ENCODE measurements at regions not wholly inside any gene's neighbourhood (a gene's known extent, or its start where the extent isn't known, plus 50 kb on each side); places are given as distances from the start of the nearest gene placed in this dataset.

DNA sequence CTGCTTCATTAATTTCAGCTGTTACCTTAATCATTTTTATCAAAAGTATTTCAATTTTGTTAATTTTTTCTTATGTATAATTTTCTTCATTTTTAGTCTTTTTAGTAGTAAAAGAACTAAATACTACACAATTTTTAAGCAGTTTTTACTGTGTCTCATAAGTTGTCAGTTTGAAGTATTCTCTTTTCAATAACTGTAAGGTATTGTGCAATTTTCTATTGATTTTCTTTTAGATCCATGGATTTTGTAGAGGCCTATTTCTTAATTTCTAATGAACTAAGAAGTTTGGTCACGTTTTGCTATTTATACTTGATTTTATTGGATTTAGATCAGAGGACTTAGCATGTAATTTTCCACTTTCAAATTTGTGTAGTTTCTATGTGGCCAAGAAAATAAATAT lies 207.7 kb upstream of the PRR16 start:
- Histone ChIP-seq H3K27ac (ENCODE audit: low read depth, low read length, poor library complexity, severe bottlenecking) (no peak overlapping the region), H3K4me1 (ENCODE audit: insufficient read depth, low read length, poor library complexity, severe bottlenecking) (no peaks in the 10 kb centered on the region), H3K27me3 (replicated peaks; ENCODE audit: insufficient read depth, low read depth, low read length, poor library complexity) (no peaks in the 10 kb centered on the region), H3K4me3 (ENCODE audit: low read depth, low read length, poor library complexity, severe bottlenecking) (no peak overlapping the region), H3K36me3 (ENCODE audit: insufficient read depth, low read length, poor library complexity, severe bottlenecking) (no peaks in the 10 kb centered on the region), H3K9me3 (ENCODE audit: low read depth, low read length, poor library complexity, severe bottlenecking) (no peaks in the 10 kb centered on the region)
- CTCF ChIA-PET = no interaction called here
- intact Hi-C loops (cut with micrococcal nuclease; ENCODE audit: unreplicated experiment) = no loop called here
- BruUV-seq (replicated peaks) = no TSS peak
- POLR2A ChIA-PET (ENCODE audit: low non-redundant PET) = no interaction called here
- DNase-seq (ENCODE audit: low spot score) = no peak
- TF ChIP-seq, protein P1, sequence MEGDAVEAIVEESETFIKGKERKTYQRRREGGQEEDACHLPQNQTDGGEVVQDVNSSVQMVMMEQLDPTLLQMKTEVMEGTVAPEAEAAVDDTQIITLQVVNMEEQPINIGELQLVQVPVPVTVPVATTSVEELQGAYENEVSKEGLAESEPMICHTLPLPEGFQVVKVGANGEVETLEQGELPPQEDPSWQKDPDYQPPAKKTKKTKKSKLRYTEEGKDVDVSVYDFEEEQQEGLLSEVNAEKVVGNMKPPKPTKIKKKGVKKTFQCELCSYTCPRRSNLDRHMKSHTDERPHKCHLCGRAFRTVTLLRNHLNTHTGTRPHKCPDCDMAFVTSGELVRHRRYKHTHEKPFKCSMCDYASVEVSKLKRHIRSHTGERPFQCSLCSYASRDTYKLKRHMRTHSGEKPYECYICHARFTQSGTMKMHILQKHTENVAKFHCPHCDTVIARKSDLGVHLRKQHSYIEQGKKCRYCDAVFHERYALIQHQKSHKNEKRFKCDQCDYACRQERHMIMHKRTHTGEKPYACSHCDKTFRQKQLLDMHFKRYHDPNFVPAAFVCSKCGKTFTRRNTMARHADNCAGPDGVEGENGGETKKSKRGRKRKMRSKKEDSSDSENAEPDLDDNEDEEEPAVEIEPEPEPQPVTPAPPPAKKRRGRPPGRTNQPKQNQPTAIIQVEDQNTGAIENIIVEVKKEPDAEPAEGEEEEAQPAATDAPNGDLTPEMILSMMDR (conservative IDR thresholded peaks at IDR 0.05; ENCODE audit: low read depth, low read length) = no peak
- TF ChIP-seq EZH2 (IDR thresholded peaks at IDR 0.05; ENCODE audit: borderline replicate concordance, low read depth, low read length, poor library complexity, severe bottlenecking) = no peak

DNA sequence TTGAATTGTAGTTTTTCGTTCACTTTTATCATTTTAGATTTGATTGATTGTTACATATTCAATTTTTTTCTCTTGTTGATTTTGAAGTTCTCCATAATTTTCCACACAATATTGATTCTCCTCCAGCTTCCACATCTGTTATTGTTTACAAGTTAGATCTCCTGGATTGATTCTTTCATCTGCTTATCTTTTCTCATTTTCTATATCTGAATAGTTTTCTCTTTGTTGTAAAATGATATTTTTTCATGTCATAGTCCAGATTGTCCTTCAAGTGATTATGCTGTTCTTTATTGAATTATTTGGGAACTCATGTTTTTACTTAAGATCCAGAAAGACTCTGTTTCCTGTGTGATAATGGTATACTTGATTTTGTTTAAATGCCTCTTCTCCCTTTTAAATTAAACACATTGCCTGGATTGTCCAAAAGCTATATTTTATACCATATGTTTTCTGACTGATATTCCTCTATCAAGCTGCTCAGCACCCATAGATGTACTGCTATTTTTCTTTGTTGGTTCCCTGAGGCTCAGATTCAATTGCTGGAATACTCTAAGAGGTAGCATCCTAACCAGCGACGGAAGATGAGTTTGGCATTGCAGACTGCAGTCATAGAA lies 206.6 kb upstream of the PRR16 start:
- intact Hi-C loops (cut with micrococcal nuclease; ENCODE audit: unreplicated experiment) = no loop called here
- TF ChIP-seq, protein P1 (conservative IDR thresholded peaks at IDR 0.05; ENCODE audit: low read depth, low read length) = no peak
- TF ChIP-seq EZH2 (IDR thresholded peaks at IDR 0.05; ENCODE audit: borderline replicate concordance, low read depth, low read length, poor library complexity, severe bottlenecking) = no peak
- Histone ChIP-seq H3K4me1 (ENCODE audit: insufficient read depth, low read length, poor library complexity, severe bottlenecking) (no peaks in the 10 kb centered on the region), H3K27ac (ENCODE audit: low read depth, low read length, poor library complexity, severe bottlenecking) (no peak overlapping the region), H3K4me3 (ENCODE audit: low read depth, low read length, poor library complexity, severe bottlenecking) (no peak overlapping the region), H3K36me3 (ENCODE audit: insufficient read depth, low read length, poor library complexity, severe bottlenecking) (no peaks in the 10 kb centered on the region), H3K9me3 (ENCODE audit: low read depth, low read length, poor library complexity, severe bottlenecking) (no peaks in the 10 kb centered on the region), H3K27me3 (replicated peaks; ENCODE audit: insufficient read depth, low read depth, low read length, poor library complexity) (no peaks in the 10 kb centered on the region)
- CTCF ChIA-PET = no interaction called here
- POLR2A ChIA-PET (ENCODE audit: low non-redundant PET) = no interaction called here
- DNase-seq (ENCODE audit: low spot score) = no peak
- no TSS peak for BruUV-seq (replicated peaks)

DNA sequence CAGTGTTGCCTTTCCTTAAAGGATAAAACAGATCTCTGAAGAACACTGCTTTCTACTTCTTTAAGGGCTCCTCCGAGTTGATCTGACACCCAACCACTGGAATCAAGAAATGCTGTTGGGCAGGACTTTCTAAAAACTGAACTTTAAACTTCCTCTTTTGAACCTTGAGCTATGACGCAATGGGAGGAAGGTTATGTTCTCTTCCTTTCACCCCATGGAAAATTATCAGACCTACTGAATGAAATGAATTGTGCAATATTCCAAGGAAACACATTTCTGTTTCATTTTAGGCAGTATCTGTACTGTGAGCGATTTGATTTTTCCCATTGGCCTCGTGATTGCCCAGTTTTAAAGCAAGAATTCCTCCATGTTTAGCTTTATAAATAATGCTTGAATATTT lies 206.0 kb upstream of the PRR16 start:
- TF ChIP-seq, protein P1 (conservative IDR thresholded peaks at IDR 0.05; ENCODE audit: low read depth, low read length) = no peak
- TF ChIP-seq EZH2 (IDR thresholded peaks at IDR 0.05; ENCODE audit: borderline replicate concordance, low read depth, low read length, poor library complexity, severe bottlenecking) = no peak
- intact Hi-C loops (cut with micrococcal nuclease; ENCODE audit: unreplicated experiment) = no loop called here
- H3K4me1 ChIP-seq (ENCODE audit: insufficient read depth, low read length, poor library complexity, severe bottlenecking) = no peaks in the 10 kb centered on the region
- H3K27ac ChIP-seq (ENCODE audit: low read depth, low read length, poor library complexity, severe bottlenecking) = no peak overlapping the region
- no peaks in the 10 kb centered on the region for H3K9me3 ChIP-seq (ENCODE audit: low read depth, low read length, poor library complexity, severe bottlenecking)
- H3K4me3 ChIP-seq (ENCODE audit: low read depth, low read length, poor library complexity, severe bottlenecking) = no peak overlapping the region
- CTCF ChIA-PET = no interaction called here
- H3K36me3 ChIP-seq (ENCODE audit: insufficient read depth, low read length, poor library complexity, severe bottlenecking) = no peaks in the 10 kb centered on the region
- POLR2A ChIA-PET (ENCODE audit: low non-redundant PET) = no interaction called here
- no TSS peak for BruUV-seq (replicated peaks)
- no peak for DNase-seq (ENCODE audit: low spot score)
- no peaks in the 10 kb centered on the region for H3K27me3 ChIP-seq (replicated peaks; ENCODE audit: insufficient read depth, low read depth, low read length, poor library complexity)
